Loucy (cell line): ENCODE measurements at regions not wholly inside any gene's neighbourhood (a gene's known extent, or its start where the extent isn't known, plus 50 kb on each side); places are given as distances from the start of the nearest gene placed in this dataset.

Source experiments
- CTCF ChIP-seq: fragments of 200-600 bp; sonication (generic); conservative IDR thresholded peaks from 2 replicates; pipeline ENCODE4 v1.5.1; 2014; ENCODE audit warnings: mild to moderate bottlenecking, antibody characterized with exemption, low read length
- EZH2phosphoT487 ChIP-seq: fragments of 200-600 bp; IDR thresholded peaks from 2 replicates; pipeline ENCODE4 v1.6.1; 2018; ENCODE audit warnings: antibody characterized with exemption, mild to moderate bottlenecking, moderate library complexity, borderline replicate concordance

- TF ChIP-seq EZH2phosphoT487 (no peak), CTCF (no peak)
Observed at GRCh38 chr16:63422715-63423114, 1386.5 kb upstream of the CDH8 start.
